Activated naive CD4-positive, alpha-beta T cell treated with Interleukin-2 at 50 U/mL for 16 hours (primary cell): ENCODE measurements at regions not wholly inside any gene's neighbourhood (a gene's known extent, or its start where the extent isn't known, plus 50 kb on each side); places are given as distances from the start of the nearest gene placed in this dataset.
A peak's percentile ranks its signal among the peaks of the same experiment; 100 is the strongest.
"Not testable (repeated sequence)": the region's sequence is repeated elsewhere in the genome, so short reads cannot be mapped to it uniquely, and the experiment has no call there.

Source experiments
- DNase-seq: peaks from one replicate; pipeline ENCODE4 v3.0.0-alpha.2; 2020

DNA sequence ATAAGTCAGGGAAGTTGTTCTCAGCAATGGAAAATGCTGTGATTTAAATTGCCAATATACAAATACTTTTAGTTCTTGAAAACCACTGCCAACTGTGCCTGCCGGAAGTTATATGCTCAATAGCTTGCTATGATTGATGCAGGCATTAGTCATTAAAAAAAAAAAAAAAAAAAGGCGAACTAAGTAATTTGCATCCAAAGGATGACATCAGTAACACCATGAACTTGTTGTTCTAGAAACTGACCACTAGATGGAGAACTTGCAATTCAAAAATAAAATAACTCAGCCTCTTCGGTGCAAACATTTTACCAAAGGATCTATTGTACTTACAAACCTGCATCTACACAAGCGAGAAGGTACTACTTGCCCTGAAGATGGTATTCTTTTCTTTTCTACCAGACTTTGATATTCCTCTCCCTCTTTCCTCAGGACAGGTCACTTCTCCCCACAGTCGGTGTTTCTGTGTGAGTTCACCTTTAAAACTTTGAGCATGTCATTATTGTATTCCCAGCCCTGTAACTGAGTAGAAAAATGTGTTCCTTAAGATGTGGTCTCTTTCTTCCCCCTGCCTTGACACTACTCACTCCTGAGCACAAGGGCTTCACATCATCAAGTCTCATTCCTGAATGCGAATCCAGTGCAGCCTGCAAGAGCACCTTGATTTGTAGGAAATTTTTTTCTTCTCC is 115.0 kb upstream of the VEPH1 start:
- DNase-seq = no peak

GRCh38 chr3:157614896-157615295 is 111.7 kb upstream of the VEPH1 start:
- no peak for DNase-seq

DNA sequence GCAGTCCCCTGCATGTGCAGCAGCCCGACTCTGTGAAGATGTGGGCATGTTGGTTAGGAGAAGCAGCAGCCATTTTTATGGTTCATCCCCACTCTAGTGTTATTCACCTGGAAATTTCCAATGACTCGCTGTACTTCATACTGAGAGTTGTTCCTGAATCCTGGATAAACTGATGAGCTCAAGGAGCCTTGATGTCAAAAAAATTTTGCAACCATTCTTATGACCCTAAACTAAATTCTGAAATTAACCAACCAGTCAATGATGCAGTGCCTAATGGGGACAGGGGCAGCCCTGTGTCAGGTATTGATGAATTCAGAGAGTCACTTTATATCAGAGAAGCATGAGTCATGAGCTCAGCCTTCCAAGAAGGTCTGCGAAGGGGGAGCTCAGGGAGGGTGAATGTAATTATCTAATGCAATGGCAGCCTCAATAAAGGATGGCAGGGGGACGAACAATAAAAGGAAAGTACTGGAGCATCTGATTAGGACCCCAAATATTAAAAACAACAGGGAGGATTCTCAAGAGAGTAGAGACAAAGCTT is 108.4 kb upstream of the VEPH1 start:
- DNase-seq = no peak

DNA sequence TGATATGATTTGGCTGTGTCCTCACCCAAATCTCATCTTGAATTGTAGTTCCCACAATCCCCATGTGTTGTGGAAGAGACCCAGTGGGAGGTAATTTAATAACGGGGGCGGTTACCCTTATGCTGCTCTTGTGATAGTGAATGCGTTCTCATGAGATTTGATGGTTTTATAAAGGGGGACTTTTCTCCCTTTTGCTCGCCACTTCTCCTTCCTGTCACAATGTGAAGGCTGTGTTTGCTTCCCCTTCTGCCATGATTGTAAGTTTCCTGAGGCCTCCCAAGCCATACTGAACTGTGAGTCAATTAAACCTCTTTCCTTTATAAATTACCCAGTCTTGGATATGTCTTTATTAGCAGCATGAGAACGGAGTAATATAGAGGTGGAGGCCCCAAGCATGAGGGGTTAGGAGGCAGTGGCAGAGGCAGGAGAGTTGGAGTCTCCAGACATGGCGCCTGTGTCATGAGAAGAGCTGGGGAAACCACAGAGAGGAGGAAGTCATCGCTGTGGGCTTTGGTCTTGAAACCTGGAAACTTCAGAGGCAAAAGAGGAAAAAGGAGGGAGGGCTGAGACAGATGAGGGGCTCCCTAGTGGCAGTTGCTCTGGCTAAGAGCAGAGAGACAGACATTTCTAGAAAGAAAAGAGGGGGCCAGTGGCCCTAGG is 107.8 kb upstream of the VEPH1 start:
- no peak for DNase-seq

- no peak for DNase-seq
Measured at GRCh38 chr3:157607826-157608405, 104.7 kb upstream of the VEPH1 start.

- DNase-seq = no peak
Measured at GRCh38 chr3:157606852-157607197, 103.6 kb upstream of the VEPH1 start.

DNA sequence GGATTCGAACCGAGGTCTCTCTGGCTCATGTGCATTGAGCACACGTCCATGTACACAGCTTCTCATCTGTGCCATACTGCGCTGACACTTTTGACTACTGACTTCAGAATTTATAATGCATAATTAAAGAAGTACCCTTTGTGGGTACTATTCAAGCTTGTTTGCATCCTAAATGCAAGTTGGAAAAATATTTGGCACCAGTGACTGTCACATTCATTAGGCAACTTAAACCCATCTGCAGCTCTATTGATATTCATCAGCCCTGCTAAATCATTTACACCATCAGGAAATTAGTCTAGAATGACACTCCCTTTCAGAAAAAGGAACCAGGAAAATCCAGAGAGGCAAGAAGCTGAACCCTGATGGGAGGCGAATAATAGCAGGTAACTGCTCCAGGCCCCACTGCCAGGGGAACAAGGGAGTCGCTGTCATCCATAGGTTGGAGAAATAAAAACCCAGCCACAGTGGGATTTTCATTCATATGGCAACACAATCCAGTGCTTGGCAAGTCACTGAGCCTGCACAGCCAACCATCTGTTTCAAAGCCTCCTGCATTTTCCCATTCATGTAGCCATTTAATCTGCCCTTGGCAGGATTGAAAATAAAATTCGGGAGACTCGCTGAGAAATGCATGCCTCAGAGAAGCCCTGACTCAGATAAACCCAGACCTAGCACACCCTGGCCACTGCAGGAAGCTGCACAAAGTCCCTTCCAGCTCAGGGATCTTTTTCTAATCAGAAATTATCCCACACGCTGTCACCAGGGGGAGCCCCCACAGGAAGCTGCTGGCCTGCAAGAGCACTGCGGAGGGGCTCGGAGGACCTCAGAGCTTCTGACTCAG is 103.0 kb upstream of the VEPH1 start:
- peak; percentile 65 for DNase-seq

- no peak for DNase-seq
Measured at GRCh38 chr3:157605356-157605755, 102.1 kb upstream of the VEPH1 start.

- no peak for DNase-seq
Measured at GRCh38 chr3:157602424-157602823, 99.2 kb upstream of the VEPH1 start.

DNA sequence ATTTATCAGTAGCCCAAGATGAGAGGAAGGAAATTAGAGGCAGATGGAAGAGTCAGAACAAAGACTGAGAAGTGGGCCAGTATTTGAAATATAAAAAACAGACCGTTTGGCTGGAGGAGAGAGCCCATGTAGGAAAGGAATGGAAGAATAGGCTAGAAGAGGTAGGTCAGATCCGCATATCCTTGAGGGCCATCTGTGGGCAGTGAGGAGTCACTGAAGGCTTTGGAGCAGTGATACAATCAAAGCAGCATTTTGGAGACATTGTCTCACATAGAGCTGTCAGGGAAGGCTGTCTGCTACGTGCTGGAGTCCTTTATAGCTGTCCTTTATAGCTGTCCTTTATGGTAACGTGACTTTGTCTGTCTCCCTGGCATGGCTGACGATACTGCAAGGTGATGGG is 92.0 kb upstream of the VEPH1 start:
- no peak for DNase-seq

DNA sequence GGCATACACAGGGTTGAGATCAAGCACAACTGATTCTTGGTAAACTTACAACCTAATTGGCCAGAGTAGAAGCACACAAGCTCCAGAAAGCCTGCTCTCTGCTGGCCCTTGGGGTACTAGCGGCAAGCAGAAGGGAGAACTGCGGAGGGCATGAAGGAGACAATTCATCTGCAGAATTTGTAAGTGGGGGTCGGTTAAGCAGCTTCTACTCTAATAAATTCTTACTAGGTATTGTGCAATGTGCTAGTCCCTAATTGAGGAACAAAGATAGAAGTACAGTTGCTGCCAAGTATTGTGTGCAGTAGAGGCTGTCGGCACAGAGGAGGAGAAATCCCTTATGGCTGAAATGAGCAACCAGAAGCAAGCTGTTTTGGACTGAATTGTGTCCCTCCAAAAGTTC is 91.2 kb upstream of the VEPH1 start:
- no peak for DNase-seq

GRCh38 chr3:157592769-157593168 is 89.6 kb upstream of the VEPH1 start:
- no peak for DNase-seq

DNA sequence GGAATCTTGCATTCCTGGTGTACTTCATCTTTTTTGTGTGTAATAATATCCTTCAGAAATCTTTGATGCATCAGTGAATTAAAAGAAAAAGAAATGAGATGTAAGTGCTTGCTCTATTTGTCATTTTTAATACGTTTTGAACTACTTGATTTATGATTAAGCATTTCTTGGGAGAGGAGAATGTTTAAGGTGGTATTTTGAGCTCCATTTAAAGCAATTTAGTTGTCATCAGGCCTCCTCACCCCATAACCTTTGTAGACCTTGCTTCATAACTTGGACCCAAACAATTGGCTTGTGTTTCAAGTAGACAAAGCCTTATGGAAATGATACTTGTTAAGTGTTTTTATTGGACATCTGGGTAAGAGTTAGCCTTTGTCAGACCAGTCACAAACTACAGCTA is 87.1 kb upstream of the VEPH1 start:
- no peak for DNase-seq

GRCh38 chr3:157589211-157589610 is 86.0 kb upstream of the VEPH1 start:
- DNase-seq = no peak

DNA sequence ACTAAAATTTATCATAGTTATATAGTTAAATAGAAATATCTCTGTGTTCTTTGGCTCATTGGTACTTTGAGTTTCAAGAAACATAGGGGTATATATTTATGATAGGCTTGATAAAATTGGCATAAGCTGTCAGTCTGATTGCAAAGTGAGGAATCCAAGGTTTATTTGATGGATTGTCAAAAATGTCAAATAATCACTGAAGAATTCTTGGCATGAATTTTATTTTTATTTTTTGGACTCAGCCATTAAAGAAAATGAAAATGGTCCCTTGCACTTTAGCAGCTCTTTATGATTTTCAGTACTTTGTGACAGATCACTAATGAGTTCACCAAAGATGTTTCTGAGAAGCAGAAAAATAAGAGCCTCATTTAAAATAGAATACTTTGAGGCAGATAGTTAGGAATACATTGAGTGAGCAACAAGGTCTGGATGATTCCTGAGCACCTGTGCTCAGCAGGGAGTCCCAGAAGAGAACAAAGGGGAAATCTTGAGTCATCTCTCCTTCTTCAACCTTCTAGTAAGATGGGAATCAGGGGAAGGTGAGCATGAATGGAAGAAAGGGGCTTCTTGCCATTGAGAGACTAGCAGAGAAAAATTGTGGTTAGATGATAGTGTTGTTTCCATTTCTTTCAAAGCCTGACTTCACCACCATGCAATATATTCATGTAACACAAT is 85.3 kb upstream of the VEPH1 start:
- DNase-seq = no peak

DNA sequence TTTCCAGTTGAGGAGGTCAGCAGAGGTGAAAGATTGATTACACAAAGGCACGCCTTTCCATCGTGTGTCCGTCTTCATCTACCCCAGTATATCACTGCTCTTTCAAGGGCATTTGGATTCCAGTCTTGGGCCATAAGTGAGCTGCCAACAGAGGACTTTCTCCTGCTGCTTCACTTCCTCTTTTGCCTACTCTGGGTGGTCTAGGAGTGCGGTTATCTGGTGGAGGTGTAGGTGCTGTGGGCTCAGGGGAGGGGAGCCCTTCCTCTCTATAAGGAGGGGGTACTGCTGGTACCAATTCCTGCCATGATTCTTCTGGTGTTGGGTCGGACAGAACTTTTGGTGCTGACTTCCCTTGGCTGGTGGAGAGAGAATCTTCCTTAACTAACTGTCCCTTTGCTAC is 83.1 kb upstream of the VEPH1 start:
- DNase-seq = no peak

DNA sequence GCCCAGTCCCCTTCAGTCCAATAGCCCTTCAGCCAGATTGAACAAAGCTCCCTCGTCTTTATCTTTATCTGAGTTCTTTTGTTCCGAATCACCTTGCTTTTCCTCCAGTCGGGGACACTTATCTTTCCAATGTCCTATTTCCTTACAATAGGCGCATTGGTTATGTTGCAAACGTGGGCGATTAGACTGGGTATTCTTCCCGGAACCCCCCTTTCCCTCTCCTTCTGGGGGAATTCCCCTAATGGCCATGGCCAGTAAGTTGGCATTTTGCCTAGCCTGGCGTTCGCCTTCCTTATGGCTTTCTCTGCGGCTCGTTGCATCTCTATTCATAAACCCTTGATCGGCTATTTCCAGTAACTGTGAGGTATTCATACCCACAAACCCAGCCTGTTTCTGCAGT is 82.2 kb upstream of the VEPH1 start:
- DNase-seq = no peak

DNA sequence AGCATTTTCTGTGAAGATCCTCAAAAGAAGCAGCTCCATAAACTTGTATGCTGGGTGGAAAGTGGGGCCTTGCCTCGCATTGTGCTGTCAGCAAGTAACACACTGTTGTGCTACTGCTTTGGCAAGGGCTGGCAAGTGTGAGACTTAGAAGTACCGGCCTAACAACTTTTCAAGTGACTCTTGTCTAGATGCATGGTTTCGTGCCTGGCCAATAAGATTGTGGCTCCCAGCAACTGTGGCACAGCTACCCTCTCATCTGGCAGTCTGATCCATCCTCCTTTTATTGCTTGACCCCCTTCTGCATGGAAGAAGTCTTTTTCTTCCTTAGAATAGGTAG is 79.4 kb upstream of the VEPH1 start:
- DNase-seq = no peak

- not testable (repeated sequence) for DNase-seq
Measured at GRCh38 chr3:157581956-157582636, 78.9 kb upstream of the VEPH1 start.

GRCh38 chr3:157581371-157581770 is 78.2 kb upstream of the VEPH1 start:
- no peak for DNase-seq

DNA sequence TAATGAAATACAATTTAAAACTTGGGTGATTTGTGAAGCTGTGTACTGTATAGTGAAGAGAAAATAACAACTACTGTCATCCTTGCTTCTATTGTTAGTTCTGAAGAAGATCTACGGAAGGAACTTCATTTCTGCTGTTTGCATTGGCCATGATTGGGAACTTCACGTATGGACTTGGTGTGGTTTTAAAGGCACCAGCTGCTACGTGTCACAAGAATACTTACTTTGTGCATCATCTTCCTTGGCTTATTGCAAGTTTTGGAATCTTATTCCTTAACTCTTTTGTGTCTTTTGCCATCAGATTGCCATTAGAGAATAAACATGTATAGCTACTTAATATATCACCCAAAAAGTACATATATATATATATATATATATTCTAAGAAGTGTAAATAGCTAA is 75.0 kb upstream of the VEPH1 start:
- no peak for DNase-seq

DNA sequence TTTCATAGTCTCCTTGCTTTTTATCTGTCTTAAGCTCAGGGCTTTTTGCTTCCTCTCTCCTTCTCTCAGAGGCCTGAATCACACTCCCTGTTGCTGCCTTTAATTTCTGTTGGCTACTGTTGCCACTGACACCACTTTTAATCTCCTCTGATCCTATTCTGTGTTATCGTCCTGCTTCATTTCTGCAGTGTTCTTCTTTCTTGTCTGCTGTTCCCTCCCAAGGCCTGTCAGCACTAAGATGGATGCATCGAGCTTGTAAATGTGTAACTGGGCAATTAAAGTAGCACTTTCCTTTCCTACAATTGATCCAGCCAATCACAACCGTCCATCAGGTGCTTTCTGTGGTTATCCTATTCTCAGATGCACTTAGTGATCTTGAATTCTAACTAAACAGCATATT is 71.3 kb upstream of the VEPH1 start:
- no peak for DNase-seq
